ENCODE measurements at regions not wholly inside any gene's neighbourhood (a gene's known extent, or its start where the extent isn't known, plus 50 kb on each side); places are given as distances from the start of the nearest gene placed in this dataset.

DNA sequence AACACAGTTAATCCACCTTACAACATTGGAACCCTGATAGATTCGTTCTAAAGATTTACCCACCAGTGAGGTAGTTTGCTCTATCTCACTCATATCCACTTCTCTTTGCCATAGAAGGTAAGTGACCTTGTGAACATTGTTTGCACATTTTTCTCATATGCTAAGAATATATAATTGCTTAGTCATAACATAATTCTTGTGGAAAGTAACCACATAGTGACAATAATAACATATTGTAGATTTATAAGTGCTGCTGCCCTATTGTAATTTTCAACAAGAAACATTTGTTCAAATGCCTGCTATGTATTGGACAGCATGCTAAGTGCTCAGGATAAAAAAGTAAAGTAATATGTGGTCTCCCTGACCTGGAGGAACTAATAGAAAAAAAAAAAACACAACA lies 554.2 kb upstream of the KCNMB2 start:
- no peak overlapping the region for H4K91ac ChIP-seq (replicated peaks; ENCODE audit: insufficient read length, low read length)
- H4K8ac ChIP-seq (ENCODE audit: extremely low read depth, insufficient read depth, low read length): no peak overlapping the region
- no peak overlapping the region for H2AK5ac ChIP-seq (ENCODE audit: low read depth, low read length)
- no peak overlapping the region for H3K14ac ChIP-seq (ENCODE audit: insufficient read length)
- H2BK5ac ChIP-seq (ENCODE audit: low read depth, low read length): no peak overlapping the region
- no peak overlapping the region for H3K9ac ChIP-seq (replicated peaks in 1 of 4; ENCODE audit: extremely low read depth in 1 of 4, low read depth in 3 of 4, low read length in 3 of 4)
- H3K4me3 ChIP-seq (ENCODE audit: extremely low read depth in 1 of 4, insufficient read depth in 2 of 4, low read depth in 3 of 4, low read length in 4 of 4): no peak overlapping the region
- H3K56ac ChIP-seq (replicated peaks; ENCODE audit: insufficient read length, low read depth, low read length): no peak overlapping the region
- H3K18ac ChIP-seq (ENCODE audit: extremely low read depth, low read length): no peak overlapping the region
- H2AFZ ChIP-seq (ENCODE audit: low read length): no peak overlapping the region
- H3K9me3 ChIP-seq (ENCODE audit: insufficient read depth in 2 of 2, low read depth in 1 of 2, low read length in 1 of 2): no peaks in the 10 kb centered on the region
- DNase-seq (ENCODE audit: low read depth in 1 of 2, low spot score in 2 of 2) (no peak), FAIRE-seq (no peak)
- no peak overlapping the region for H4K5ac ChIP-seq (ENCODE audit: insufficient read length, low read depth, low read length)
- 88% methylated on average over 1 of the region's 1 CpG; no CpG with 5 or more reads in 1 of the 2 experiments for WGBS, 2 experiments (ENCODE audit: extremely low coverage in 1 of 2, insufficient coverage in 1 of 2, insufficient read length in 1 of 2, insufficient replicate concordance in 2 of 2, low coverage in 1 of 2, low lambda C conversion rate in 2 of 2, missing lambda C conversion rate in 1 of 2)
- H2BK12ac ChIP-seq (ENCODE audit: low read depth, low read length): no peak overlapping the region
- no peaks in the 10 kb centered on the region for H3K79me2 ChIP-seq (ENCODE audit: control insufficient read depth in 1 of 2, insufficient read depth in 2 of 2, low read length in 2 of 2)
- no peaks in the 10 kb centered on the region for H4K20me1 ChIP-seq (replicated peaks in 1 of 2; ENCODE audit: control insufficient read depth in 1 of 2, insufficient read depth in 2 of 2, low read length in 2 of 2)
- no peaks in the 10 kb centered on the region for H3K4me1 ChIP-seq (replicated peaks in 1 of 4; ENCODE audit: control insufficient read depth in 3 of 4, insufficient read depth in 4 of 4, low read length in 3 of 4)
- POLR2A ChIA-PET (ENCODE audit: partially characterized antibody): no interaction called here
- no peaks in the 10 kb centered on the region for H3K79me1 ChIP-seq (ENCODE audit: low read depth, low read length)
- H3K27ac ChIP-seq (ENCODE audit: low read depth, low read length): no peak overlapping the region
- H3K27me3 ChIP-seq (replicated peaks in 1 of 4; ENCODE audit: control insufficient read depth in 3 of 4, extremely low read depth in 1 of 4, insufficient read depth in 3 of 4, low read length in 3 of 4): no peaks in the 10 kb centered on the region
- H2BK20ac ChIP-seq (ENCODE audit: low read length): no peak overlapping the region
- H3K36me3 ChIP-seq (ENCODE audit: control insufficient read depth in 2 of 4, insufficient read depth in 4 of 4, low read length in 3 of 4): no peaks in the 10 kb centered on the region
- H3K23ac ChIP-seq (ENCODE audit: insufficient read length): no peak overlapping the region
- H3K23me2 ChIP-seq (ENCODE audit: low read depth, low read length): no peaks in the 10 kb centered on the region
- CTCF ChIA-PET (ENCODE audit: partially characterized antibody): interaction anchor here (0.7 kb wide), 1 partner anchor 1982 kb away, joined by 3 read pairs; no protein-coding TSS in a partner anchor
- TF ChIP-seq TBP (IDR thresholded peaks at IDR 0.05; ENCODE audit: low read depth, low read length) (no peak), EP300 (IDR thresholded peaks at IDR 0.05; ENCODE audit: borderline replicate concordance in 1 of 2, low read depth in 2 of 2, low read length in 2 of 2) (no peak), SUZ12 (IDR thresholded peaks at IDR 0.05; ENCODE audit: low read length) (no peak), SP2 (IDR thresholded peaks at IDR 0.05; ENCODE audit: low read length) (no peak), CHD1 (IDR thresholded peaks at IDR 0.05; ENCODE audit: low read depth, low read length) (no peak), RNF2 (IDR thresholded peaks at IDR 0.05; ENCODE audit: borderline replicate concordance, low read depth, low read length, missing control alignments, poor library complexity, severe bottlenecking) (no peak), RBBP5 (IDR thresholded peaks at IDR 0.05; ENCODE audit: borderline replicate concordance, low read depth, low read length) (no peak), RFX5 (IDR thresholded peaks at IDR 0.05; ENCODE audit: borderline replicate concordance, low read depth, low read length) (no peak), CREB1 (IDR thresholded peaks at IDR 0.05) (no peak), BCL11A (IDR thresholded peaks at IDR 0.05; ENCODE audit: low read depth in 2 of 2, low read length in 2 of 2) (no peak), TEAD4 (IDR thresholded peaks at IDR 0.05; ENCODE audit: low read depth, low read length) (no peak)
- no peak overlapping the region for H3K4ac ChIP-seq (replicated peaks; ENCODE audit: insufficient read length, low read depth, low read length)
- no peak overlapping the region for H2BK15ac ChIP-seq (ENCODE audit: low read length)
- no peak overlapping the region for H3K4me2 ChIP-seq (ENCODE audit: insufficient read depth in 1 of 2, low read depth in 2 of 2, low read length in 2 of 2)
- no peak overlapping the region for H2BK120ac ChIP-seq (replicated peaks; ENCODE audit: low read depth, low read length)
